ENCODE measurements at regions not wholly inside any gene's neighbourhood (a gene's known extent, or its start where the extent isn't known, plus 50 kb on each side); places are given as distances from the start of the nearest gene placed in this dataset.

DNA sequence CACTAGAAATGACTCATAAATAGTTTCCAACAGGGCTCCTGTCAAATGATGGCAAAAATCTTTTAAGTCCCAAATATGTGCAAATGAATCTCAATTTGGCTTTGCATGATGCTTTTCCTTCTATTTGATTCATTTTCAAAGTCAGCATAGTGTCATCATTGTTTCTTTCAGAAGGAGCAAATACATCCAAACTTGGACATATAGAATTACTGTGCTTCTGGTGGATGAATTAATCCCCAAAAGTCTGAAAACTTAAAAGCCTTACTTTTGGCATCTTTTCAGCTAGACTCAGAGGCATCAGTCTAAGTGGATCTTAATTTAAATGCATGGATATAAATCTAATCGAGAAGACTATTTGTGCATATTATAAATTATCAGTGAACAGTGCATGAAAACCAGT, 578.1 kb upstream of the FZD8 start:
- Histone ChIP-seq H3K9ac (ENCODE audit: low read depth, low read length, poor library complexity, severe bottlenecking) (no peak overlapping the region), H3K36me3 (ENCODE audit: insufficient read depth, low read length) (no peaks in the 10 kb centered on the region), H3K27me3 (ENCODE audit: insufficient read depth, low read length, poor library complexity, severe bottlenecking) (no peaks in the 10 kb centered on the region), H3K79me2 (ENCODE audit: insufficient read depth, low read length) (no peaks in the 10 kb centered on the region), H3K4me2 (ENCODE audit: low read depth, low read length, poor library complexity, severe bottlenecking) (no peak overlapping the region), H3K4me3 (ENCODE audit: low read length, poor library complexity, severe bottlenecking) (no peak overlapping the region), H3K9me2 (replicated peaks; ENCODE audit: low read depth, low read length) (no peaks in the 10 kb centered on the region), H3K9me3 (ENCODE audit: insufficient read depth, low read depth, low read length) (no peaks in the 10 kb centered on the region), H3K4me1 (ENCODE audit: insufficient read depth, low read length, poor library complexity, severe bottlenecking) (no peaks in the 10 kb centered on the region), H3F3A (ENCODE audit: low read depth) (no peaks in the 10 kb centered on the region), H4K20me1 (ENCODE audit: insufficient read depth, low read length, poor library complexity, severe bottlenecking) (no peaks in the 10 kb centered on the region), H2AFZ (ENCODE audit: low read length) (no peak overlapping the region)
- TF ChIP-seq CTCF (conservative IDR thresholded peaks at IDR 0.05; ENCODE audit: low read length) (no peak), EZH2phosphoT487 (IDR thresholded peaks at IDR 0.05; ENCODE audit: borderline replicate concordance) (no peak)

GRCh38 chr10:36211856-36212255, 569.8 kb upstream of the FZD8 start:
- Histone ChIP-seq H3K79me2 (ENCODE audit: insufficient read depth, low read length) (no peaks in the 10 kb centered on the region), H3K4me2 (ENCODE audit: low read depth, low read length, poor library complexity, severe bottlenecking) (no peak overlapping the region), H4K20me1 (ENCODE audit: insufficient read depth, low read length, poor library complexity, severe bottlenecking) (no peaks in the 10 kb centered on the region), H3K27me3 (ENCODE audit: insufficient read depth, low read length, poor library complexity, severe bottlenecking) (no peaks in the 10 kb centered on the region), H3K4me1 (ENCODE audit: insufficient read depth, low read length, poor library complexity, severe bottlenecking) (no peaks in the 10 kb centered on the region), H3K9ac (ENCODE audit: low read depth, low read length, poor library complexity, severe bottlenecking) (no peak overlapping the region), H3K9me2 (replicated peaks; ENCODE audit: low read depth, low read length) (no peaks in the 10 kb centered on the region), H3F3A (ENCODE audit: low read depth) (no peaks in the 10 kb centered on the region), H2AFZ (ENCODE audit: low read length) (no peak overlapping the region), H3K9me3 (ENCODE audit: insufficient read depth, low read depth, low read length) (no peaks in the 10 kb centered on the region), H3K36me3 (ENCODE audit: insufficient read depth, low read length) (no peaks in the 10 kb centered on the region), H3K4me3 (ENCODE audit: low read length, poor library complexity, severe bottlenecking) (no peak overlapping the region)
- no peak for TF ChIP-seq CTCF (conservative IDR thresholded peaks at IDR 0.05; ENCODE audit: low read length)

DNA sequence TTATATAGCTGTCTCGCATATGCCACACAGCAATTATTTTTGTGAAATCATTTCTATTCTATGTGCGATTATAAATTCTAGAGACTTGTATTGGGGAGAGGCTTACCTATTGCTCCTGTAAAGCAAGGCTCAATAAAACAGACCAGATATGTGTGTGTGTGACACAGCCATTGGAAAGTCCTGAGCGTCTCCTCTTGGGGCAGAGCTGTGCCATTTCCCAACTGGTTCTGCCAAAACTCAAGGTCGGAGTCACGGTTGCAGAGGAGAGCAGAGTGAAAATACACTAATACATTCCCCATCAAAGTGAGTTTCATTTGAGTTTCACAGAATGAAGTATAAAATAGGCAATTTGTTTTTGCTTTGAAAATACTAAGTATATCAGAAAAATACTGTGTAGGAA, 567.4 kb upstream of the FZD8 start:
- Histone ChIP-seq H2AFZ (ENCODE audit: low read length) (no peak overlapping the region), H3K4me3 (ENCODE audit: low read length, poor library complexity, severe bottlenecking) (no peak overlapping the region), H3K36me3 (ENCODE audit: insufficient read depth, low read length) (no peaks in the 10 kb centered on the region), H4K20me1 (ENCODE audit: insufficient read depth, low read length, poor library complexity, severe bottlenecking) (no peaks in the 10 kb centered on the region), H3K9me3 (ENCODE audit: insufficient read depth, low read depth, low read length) (no peaks in the 10 kb centered on the region; the same call in 1 of the 2 replicates), H3K4me1 (ENCODE audit: insufficient read depth, low read length, poor library complexity, severe bottlenecking) (no peaks in the 10 kb centered on the region), H3K9ac (ENCODE audit: low read depth, low read length, poor library complexity, severe bottlenecking) (no peak overlapping the region), H3K9me2 (replicated peaks; ENCODE audit: low read depth, low read length) (no peaks in the 10 kb centered on the region), H3F3A (ENCODE audit: low read depth) (no peaks in the 10 kb centered on the region), H3K79me2 (ENCODE audit: insufficient read depth, low read length) (no peaks in the 10 kb centered on the region), H3K27me3 (ENCODE audit: insufficient read depth, low read length, poor library complexity, severe bottlenecking) (no peaks in the 10 kb centered on the region), H3K4me2 (ENCODE audit: low read depth, low read length, poor library complexity, severe bottlenecking) (no peak overlapping the region)
- no peak for TF ChIP-seq CTCF (conservative IDR thresholded peaks at IDR 0.05; ENCODE audit: low read length)
- TF ChIP-seq EZH2phosphoT487 (IDR thresholded peaks at IDR 0.05; ENCODE audit: borderline replicate concordance), result no peak

Data from Loucy (cell line).